DOHH2 (cell line): ENCODE measurements at regions not wholly inside any gene's neighbourhood (a gene's known extent, or its start where the extent isn't known, plus 50 kb on each side); places are given as distances from the start of the nearest gene placed in this dataset.

Source experiments
- H3F3A ChIP-seq: fragments of 200-600 bp; sonication (generic), shearing (Covaris generic); 2 replicates; pipeline ENCODE4 v1.6.0; 2016; ENCODE audit warnings: antibody characterized with exemption, mild to moderate bottlenecking; ENCODE audit not compliant: control insufficient read depth, insufficient read depth
- H3K27ac ChIP-seq: fragments of 200-600 bp; sonication (generic); 2 replicates; pipeline ENCODE4 v1.5.1; 2014; ENCODE audit warnings: low read depth, mild to moderate bottlenecking, low read length, moderate library complexity
- H3K27me3 ChIP-seq: fragments of 200-600 bp; sonication (generic); 2 replicates; pipeline ENCODE4 v1.6.1; 2014; ENCODE audit warnings: mild to moderate bottlenecking, low read length, mixed read lengths; ENCODE audit not compliant: control insufficient read depth
- H3K36me3 ChIP-seq: fragments of 200-600 bp; sonication (generic); 2 replicates; pipeline ENCODE4 v1.6.1; 2014; ENCODE audit warnings: mild to moderate bottlenecking, low read length, moderate library complexity, mixed read lengths; ENCODE audit not compliant: control insufficient read depth
- H3K4me1 ChIP-seq: fragments of 200-600 bp; sonication (generic); 2 replicates; pipeline ENCODE4 v1.6.1; 2014; ENCODE audit warnings: mild to moderate bottlenecking, low read length, mixed read lengths; ENCODE audit not compliant: control insufficient read depth
- H3K4me2 ChIP-seq: fragments of 200-600 bp; sonication (generic); 2 replicates; pipeline ENCODE4 v1.6.0; 2014; ENCODE audit warnings: mild to moderate bottlenecking, low read length, moderate library complexity
- H3K4me3 ChIP-seq: fragments of 200-600 bp; sonication (generic); 2 replicates; pipeline ENCODE4 v1.5.1; 2014; ENCODE audit warnings: mild to moderate bottlenecking, low read length, mixed read lengths
- H3K79me2 ChIP-seq: fragments of 200-600 bp; sonication (generic); 2 replicates; pipeline ENCODE4 v1.6.1; 2014; ENCODE audit warnings: mild to moderate bottlenecking, low read length, mixed read lengths; ENCODE audit not compliant: control insufficient read depth
- H3K9me2 ChIP-seq: fragments of 200-600 bp; sonication (generic); replicated peaks from 2 replicates; pipeline ENCODE4 v1.6.1; 2014; ENCODE audit warnings: mild to moderate bottlenecking, low read length, mixed read lengths; ENCODE audit not compliant: control insufficient read depth
- H3K9me3 ChIP-seq: fragments of 200-600 bp; sonication (generic); 2 replicates; pipeline ENCODE4 v1.6.1; 2014; ENCODE audit warnings: antibody characterized with exemption, low read length, mixed read lengths; ENCODE audit not compliant: control insufficient read depth, insufficient read depth
- H4K20me1 ChIP-seq: fragments of 200-600 bp; sonication (generic); 2 replicates; pipeline ENCODE4 v1.6.0; 2014; ENCODE audit warnings: low read depth, mild to moderate bottlenecking, antibody characterized with exemption, low read length, moderate library complexity; ENCODE audit not compliant: control insufficient read depth, insufficient read depth
- EZH2phosphoT487 ChIP-seq: fragments of 200-600 bp; sonication (generic); IDR thresholded peaks from 2 replicates; pipeline ENCODE4 v1.6.1; 2017; ENCODE audit warnings: borderline replicate concordance, mild to moderate bottlenecking, antibody characterized with exemption, low read length, moderate library complexity, mixed read lengths
- TF ChIP-seq, protein P1 (sequence below): fragments of 200-600 bp; sonication (generic); IDR thresholded peaks from one replicate; pipeline ENCODE4 v1.5.1; 2014; ENCODE audit warnings: antibody characterized with exemption, mild to moderate bottlenecking, low read depth, low read length; ENCODE audit not compliant: poor library complexity, severe bottlenecking

DNA sequence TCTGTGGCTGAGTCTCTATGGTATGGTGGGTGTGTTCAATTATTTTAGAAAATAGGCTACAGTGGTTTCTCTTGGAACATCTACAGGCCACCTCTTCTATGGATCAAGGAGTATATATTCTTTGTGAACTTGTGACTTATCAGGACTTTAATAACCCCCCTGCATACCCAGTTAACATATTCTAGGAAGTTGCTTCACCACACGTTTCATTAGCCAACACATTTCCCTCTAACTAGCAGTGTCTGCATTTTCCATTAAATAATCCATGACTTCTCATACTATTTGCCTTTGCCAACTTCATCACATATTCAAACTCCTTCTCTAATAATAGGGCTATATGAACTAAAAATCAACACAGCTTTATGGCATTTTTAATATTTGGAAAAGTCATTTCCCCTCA lies 187.6 kb upstream of the ARL4C start:
- Histone ChIP-seq H3K27ac (no peak overlapping the region), H3K4me2 (no peak overlapping the region), H4K20me1 (no peaks in the 10 kb centered on the region), H3K9me2 (no peaks in the 10 kb centered on the region), H3K9me3 (no peaks in the 10 kb centered on the region), H3F3A (no peaks in the 10 kb centered on the region), H3K4me1 (no peaks in the 10 kb centered on the region), H3K36me3 (no peaks in the 10 kb centered on the region), H3K4me3 (no peak overlapping the region), H3K79me2 (no peaks in the 10 kb centered on the region), H3K27me3 (0 out of 2 replicates have a peak, but pooled peaks cover 4% of the 10 kb centered on the region)
- TF ChIP-seq EZH2phosphoT487, result no peak
- TF ChIP-seq, protein P1, sequence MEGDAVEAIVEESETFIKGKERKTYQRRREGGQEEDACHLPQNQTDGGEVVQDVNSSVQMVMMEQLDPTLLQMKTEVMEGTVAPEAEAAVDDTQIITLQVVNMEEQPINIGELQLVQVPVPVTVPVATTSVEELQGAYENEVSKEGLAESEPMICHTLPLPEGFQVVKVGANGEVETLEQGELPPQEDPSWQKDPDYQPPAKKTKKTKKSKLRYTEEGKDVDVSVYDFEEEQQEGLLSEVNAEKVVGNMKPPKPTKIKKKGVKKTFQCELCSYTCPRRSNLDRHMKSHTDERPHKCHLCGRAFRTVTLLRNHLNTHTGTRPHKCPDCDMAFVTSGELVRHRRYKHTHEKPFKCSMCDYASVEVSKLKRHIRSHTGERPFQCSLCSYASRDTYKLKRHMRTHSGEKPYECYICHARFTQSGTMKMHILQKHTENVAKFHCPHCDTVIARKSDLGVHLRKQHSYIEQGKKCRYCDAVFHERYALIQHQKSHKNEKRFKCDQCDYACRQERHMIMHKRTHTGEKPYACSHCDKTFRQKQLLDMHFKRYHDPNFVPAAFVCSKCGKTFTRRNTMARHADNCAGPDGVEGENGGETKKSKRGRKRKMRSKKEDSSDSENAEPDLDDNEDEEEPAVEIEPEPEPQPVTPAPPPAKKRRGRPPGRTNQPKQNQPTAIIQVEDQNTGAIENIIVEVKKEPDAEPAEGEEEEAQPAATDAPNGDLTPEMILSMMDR, result no peak

DNA sequence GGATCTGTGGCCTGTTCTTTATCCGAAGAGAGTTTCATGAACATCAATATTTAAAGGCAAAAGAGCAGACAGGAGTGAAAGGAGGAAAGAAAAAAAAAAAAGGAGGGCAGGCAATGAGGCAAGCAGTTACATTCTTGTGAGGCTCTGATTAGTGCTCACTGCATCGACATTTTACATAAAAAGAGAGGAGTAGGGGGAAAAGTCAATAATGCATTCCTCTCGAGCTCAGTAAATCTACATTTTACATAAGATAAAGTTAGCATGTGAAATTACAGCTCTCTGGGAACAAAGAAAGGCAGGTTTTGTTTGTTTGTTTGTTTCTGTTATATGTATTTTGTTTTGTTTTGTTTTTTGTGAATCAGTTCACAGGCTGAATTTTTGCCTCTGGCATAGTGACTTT lies 187.1 kb upstream of the ARL4C start:
- Histone ChIP-seq H3K4me3 (no peak overlapping the region), H3K36me3 (no peaks in the 10 kb centered on the region), H3K9me2 (no peaks in the 10 kb centered on the region), H3F3A (no peaks in the 10 kb centered on the region), H3K27me3 (0 out of 2 replicates have a peak, but pooled peaks cover 4% of the 10 kb centered on the region), H3K9me3 (no peaks in the 10 kb centered on the region), H3K27ac (no peak overlapping the region), H4K20me1 (no peaks in the 10 kb centered on the region), H3K4me2 (no peak overlapping the region), H3K4me1 (no peaks in the 10 kb centered on the region), H3K79me2 (no peaks in the 10 kb centered on the region)
- no peak for TF ChIP-seq EZH2phosphoT487
- TF ChIP-seq, protein P1, result no peak

DNA sequence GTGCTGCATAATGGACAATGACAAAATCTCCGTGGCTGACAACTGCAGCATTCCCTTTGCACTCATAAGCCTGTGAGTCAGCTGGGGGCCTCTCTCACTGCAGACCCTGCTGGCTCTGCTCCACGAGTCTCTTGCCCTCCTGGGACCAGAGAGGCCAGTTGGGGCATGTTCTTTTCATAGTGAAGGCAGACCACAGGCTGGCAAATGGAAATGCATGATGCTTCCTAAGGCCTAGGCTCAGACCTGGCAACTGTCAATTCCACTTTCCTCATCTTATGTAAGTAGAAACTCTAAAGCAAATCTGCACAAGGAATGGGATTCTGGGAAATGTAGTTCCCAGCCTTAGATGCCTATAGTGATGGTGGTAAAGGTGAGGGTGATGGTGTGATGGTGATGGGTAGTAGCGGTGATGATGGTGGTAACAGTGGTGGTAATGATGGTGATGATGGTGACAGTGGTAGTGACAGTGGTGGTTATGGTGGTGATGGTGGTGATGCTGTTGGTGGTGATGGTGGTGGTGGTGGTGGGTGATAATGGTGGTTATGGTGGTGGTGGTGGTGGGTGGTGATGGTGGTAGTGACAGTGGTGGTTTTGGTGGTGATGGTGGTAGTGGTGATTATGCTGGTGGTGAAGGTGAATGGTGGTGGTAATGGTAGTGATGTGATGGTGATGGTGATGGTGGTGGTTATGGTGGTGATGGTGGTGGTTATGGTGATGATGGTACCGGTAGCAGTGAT lies 185.8 kb upstream of the ARL4C start:
- Histone ChIP-seq H3K27me3 (0 out of 2 replicates have a peak, but pooled peaks cover 4% of the 10 kb centered on the region), H3F3A (no peaks in the 10 kb centered on the region), H3K4me3 (no peak overlapping the region), H3K36me3 (no peaks in the 10 kb centered on the region), H3K79me2 (no peaks in the 10 kb centered on the region), H3K4me2 (no peak overlapping the region), H3K9me3 (no peaks in the 10 kb centered on the region), H3K9me2 (no peaks in the 10 kb centered on the region), H3K4me1 (no peaks in the 10 kb centered on the region), H4K20me1 (no peaks in the 10 kb centered on the region), H3K27ac (no peak overlapping the region)
- no peak for TF ChIP-seq EZH2phosphoT487
- TF ChIP-seq, protein P1, result no peak
